ENCODE measurements at regions not wholly inside any gene's neighbourhood (a gene's known extent, or its start where the extent isn't known, plus 50 kb on each side); places are given as distances from the start of the nearest gene placed in this dataset.

- DNase-seq (ENCODE audit: low read depth), result no peak
These were observed 318.3 kb downstream of the PCDH10 start for GRCh38 chr4:133467290-133467947.

- DNase-seq (ENCODE audit: low read depth), result no peak
These were observed 315.9 kb downstream of the PCDH10 start for GRCh38 chr4:133465022-133465421.

GRCh38 chr4:133464311-133464710 is 315.2 kb downstream of the PCDH10 start:
- no peak for DNase-seq (ENCODE audit: low read depth)

- DNase-seq (ENCODE audit: low read depth), result no peak
These were observed 303.6 kb downstream of the PCDH10 start for GRCh38 chr4:133452678-133453077.

GRCh38 chr4:133450813-133451212 is 301.7 kb downstream of the PCDH10 start:
- no peak for DNase-seq (ENCODE audit: low read depth)

- no peak for DNase-seq (ENCODE audit: low read depth)
These were observed 291.3 kb downstream of the PCDH10 start for GRCh38 chr4:133440404-133440803.

- no peak for DNase-seq (ENCODE audit: low read depth)
These were observed 290.7 kb downstream of the PCDH10 start for GRCh38 chr4:133439830-133440229.

GRCh38 chr4:133424605-133425004 is 275.5 kb downstream of the PCDH10 start:
- no peak for DNase-seq (ENCODE audit: low read depth)

GRCh38 chr4:133403913-133404312 is 254.8 kb downstream of the PCDH10 start:
- DNase-seq (ENCODE audit: low read depth), result no peak

GRCh38 chr4:133402616-133403015 is 253.5 kb downstream of the PCDH10 start:
- no peak for DNase-seq (ENCODE audit: low read depth)

- no peak for DNase-seq (ENCODE audit: low read depth)
These were observed 246.0 kb downstream of the PCDH10 start for GRCh38 chr4:133394971-133395627.

- no peak for DNase-seq (ENCODE audit: low read depth)
These were observed 241.2 kb downstream of the PCDH10 start for GRCh38 chr4:133390198-133390855.

- DNase-seq (ENCODE audit: low read depth), result no peak
These were observed 239.9 kb downstream of the PCDH10 start for GRCh38 chr4:133389029-133389428.

GRCh38 chr4:133385161-133385954 is 236.3 kb downstream of the PCDH10 start:
- no peak for DNase-seq (ENCODE audit: low read depth)

GRCh38 chr4:133379681-133380438 is 230.8 kb downstream of the PCDH10 start:
- no peak for DNase-seq (ENCODE audit: low read depth)

GRCh38 chr4:133377286-133377685 is 228.2 kb downstream of the PCDH10 start:
- DNase-seq (ENCODE audit: low read depth), result no peak

GRCh38 chr4:133372699-133373098 is 223.6 kb downstream of the PCDH10 start:
- DNase-seq (ENCODE audit: low read depth), result no peak

- DNase-seq (ENCODE audit: low read depth), result no peak
These were observed 206.5 kb downstream of the PCDH10 start for GRCh38 chr4:133355633-133356032.

GRCh38 chr4:133347409-133347808 is 198.3 kb downstream of the PCDH10 start:
- DNase-seq (ENCODE audit: low read depth), result no peak

GRCh38 chr4:133324491-133324890 is 175.4 kb downstream of the PCDH10 start:
- no peak for DNase-seq (ENCODE audit: low read depth)

- no peak for DNase-seq (ENCODE audit: low read depth)
These were observed 174.6 kb downstream of the PCDH10 start for GRCh38 chr4:133323670-133324069.

Data from HS-5 (cell line).